Stimulated activated CD8-positive, alpha-beta memory T cell treated with anti-CD3 and anti-CD28 coated beads, Interleukin-15, amount 100 ng/mL, for 48 hours (primary cell): ENCODE measurements at regions not wholly inside any gene's neighbourhood (a gene's known extent, or its start where the extent isn't known, plus 50 kb on each side); places are given as distances from the start of the nearest gene placed in this dataset.
"Not testable (repeated sequence)": the region's sequence is repeated elsewhere in the genome, so short reads cannot be mapped to it uniquely, and the experiment has no call there.

Source experiments
- DNase-seq, 2 donors: peaks; one replicate each; pipeline ENCODE4 v3.0.0-alpha.2; 2020; ENCODE audit warnings: low read depth in 2 of 2

GRCh38 chr18:38805256-38805655 lies 1239.7 kb upstream of the CELF4 start:
- no peak for DNase-seq

DNA sequence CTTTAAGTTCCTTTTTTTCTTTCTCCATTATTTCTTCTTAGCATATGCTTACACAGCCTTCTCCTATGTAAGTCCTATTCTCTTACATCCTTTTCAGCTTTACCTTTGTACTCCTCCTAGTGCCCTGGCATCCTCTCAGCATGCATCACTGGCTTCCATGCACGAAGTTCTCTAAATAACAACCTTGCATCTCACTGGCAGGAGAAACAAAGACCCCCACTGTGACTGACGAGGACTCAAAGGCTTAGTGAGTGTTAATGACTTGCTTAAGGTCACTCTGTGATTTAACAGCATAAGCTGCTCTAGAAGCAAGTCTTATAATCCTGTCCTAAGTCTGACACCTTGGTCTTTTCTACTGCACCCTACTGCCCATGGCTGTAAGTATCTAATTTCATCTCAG lies 1236.0 kb upstream of the CELF4 start:
- DNase-seq, result no peak

DNA sequence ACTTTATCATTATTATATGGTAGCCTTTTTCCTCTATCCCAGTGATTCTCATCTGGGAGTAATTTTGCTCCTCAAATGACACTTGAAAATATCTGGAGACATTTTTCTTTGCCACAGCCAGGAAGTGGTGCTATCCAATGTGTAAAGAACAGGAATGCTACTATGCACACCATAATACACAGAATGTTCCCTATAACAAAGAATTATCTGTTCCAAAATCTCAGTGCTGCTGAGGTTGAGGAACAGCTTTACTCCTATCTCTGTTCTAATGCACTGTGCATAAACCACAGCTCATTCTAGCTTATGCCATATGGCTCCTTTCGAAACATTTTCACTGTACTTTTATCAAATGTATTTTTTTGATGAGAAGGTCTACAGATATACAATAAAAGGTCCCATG lies 1231.2 kb upstream of the CELF4 start:
- DNase-seq, result no peak

DNA sequence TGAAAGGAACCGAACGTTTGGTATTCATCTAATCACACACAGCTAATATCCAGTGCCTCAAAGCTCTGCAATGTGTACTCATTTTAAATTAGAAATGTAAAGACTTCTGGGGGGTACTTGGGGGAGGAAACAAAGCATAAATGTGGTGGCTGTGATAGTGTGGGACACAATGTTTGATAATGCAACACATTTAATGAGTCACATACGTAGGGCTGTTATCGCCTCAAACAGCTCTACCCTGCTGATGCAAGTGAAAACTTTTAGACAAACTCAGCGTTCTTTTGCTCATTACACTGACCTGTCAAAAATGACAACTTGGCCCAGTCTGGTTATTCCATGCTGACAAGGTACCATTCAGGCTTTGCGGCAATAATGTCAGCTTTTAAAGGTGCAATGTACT lies 1227.1 kb upstream of the CELF4 start:
- DNase-seq, result no peak

DNA sequence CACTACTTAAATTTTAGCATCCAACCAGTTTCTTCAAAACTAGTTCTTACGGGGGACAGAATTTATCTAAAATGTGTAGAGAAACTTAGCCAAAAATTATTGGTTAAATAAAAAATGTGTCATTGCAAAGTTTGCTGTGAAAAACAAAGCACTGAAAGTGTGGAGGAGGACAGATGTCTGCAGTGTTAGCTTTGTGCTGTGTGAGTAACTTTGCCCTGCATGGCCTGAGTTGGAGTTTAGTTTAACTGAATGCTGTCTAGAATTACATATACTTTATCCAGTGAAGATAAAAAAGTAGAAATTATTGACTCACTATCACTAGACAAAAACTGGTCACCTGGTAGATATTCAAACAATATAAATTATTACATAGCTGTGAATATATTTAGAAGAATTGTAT lies 1225.2 kb upstream of the CELF4 start:
- DNase-seq, result no peak

- DNase-seq, result no peak
Observed at GRCh38 chr18:38790303-38790702, 1224.7 kb upstream of the CELF4 start.

DNA sequence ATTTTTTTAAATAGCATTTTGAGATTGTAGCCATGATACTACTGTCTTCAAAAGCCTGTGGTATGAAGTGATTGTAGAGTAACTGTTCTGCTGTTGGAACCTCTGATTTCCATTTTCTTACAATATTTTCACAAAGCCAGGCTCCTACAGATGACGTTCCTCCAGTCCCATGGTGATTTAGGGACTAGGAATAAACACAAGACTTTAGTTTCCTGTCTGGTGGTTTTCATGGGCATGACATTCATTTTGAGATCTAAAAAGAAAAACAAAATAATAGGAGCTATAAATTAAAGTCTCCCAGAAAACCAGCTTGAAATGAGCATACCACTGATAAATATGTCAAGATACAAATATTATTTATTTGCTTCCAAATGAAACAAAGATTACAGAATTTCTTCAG lies 1223.5 kb upstream of the CELF4 start:
- DNase-seq, result no peak

GRCh38 chr18:38786906-38787305 lies 1221.3 kb upstream of the CELF4 start:
- DNase-seq, result no peak

GRCh38 chr18:38771620-38772019 lies 1206.0 kb upstream of the CELF4 start:
- DNase-seq, result not testable (repeated sequence)

GRCh38 chr18:38768504-38768903 lies 1202.9 kb upstream of the CELF4 start:
- no peak for DNase-seq

DNA sequence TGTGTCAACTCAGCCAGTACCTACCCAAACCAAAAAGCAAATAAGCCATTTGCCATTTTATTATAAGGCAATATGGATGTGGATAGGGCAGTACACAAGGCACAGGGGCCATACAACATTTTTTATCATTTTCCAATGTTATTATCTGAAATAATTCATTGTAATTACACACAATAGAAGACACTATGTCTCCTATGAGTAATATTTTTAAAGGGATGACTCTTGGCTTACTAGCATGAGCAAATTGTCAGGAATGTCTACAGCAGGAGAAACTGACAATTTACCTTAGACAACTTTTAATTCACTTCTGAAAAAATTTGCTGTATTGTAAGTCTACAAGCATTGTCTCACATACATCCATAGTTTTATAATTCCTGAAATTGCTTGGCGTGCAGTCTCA lies 1193.9 kb upstream of the CELF4 start:
- no peak for DNase-seq

DNA sequence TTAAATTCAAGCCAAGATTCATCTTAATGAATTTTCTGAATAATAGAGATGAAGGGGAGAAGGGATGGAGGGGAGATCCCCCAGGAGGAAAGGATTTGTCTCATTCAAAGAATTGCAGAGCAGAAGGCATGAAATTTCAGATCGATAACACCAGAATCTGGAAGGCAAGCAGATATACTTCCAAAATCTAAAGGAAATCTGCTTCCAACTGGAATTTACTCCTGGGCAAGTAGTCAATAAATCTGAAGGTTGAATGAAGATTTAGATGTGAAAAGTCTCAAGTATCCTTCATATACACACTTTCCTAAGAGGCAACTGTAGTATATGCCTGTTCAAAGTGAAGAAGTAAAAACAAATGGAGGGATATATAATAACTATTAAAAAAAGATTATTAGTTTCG lies 1190.8 kb upstream of the CELF4 start:
- DNase-seq, result no peak

DNA sequence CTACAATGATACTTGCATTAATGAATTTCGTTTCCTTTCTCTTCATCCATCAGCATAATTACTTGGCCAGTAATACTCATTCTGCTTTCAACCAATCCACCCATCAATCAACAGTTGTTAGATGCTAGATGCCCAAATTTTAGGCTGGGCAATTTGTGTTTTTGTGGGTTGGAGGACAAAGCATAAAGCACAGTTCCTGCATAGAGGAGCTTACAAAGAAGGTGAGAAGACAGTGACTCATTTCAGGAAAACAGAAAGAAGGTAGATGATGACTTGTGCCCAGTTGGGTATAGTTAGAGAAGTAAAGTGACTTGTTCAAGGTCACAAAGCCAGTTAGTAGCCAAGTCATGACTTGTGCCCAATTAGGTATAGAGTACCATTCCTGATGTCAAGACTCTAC lies 1186.8 kb upstream of the CELF4 start:
- DNase-seq, result no peak

DNA sequence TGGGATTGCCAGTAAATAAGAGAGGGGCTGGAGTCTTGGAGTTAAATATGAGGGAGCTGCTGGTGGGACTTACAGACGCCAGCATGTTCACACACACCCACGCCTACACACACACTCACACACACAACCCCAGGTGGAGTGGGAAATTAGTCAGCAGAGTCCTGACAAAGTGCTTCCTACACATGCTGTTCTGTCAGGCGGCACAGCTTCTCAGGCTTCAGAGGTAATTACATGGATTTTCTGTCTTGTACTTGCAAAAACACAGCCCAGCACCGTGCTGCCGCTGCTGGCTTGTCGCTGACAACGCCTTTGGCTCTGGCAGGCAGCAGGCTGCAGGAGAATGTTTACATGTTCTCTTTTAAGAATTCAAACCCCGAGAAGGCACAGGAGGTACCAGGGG lies 1186.3 kb upstream of the CELF4 start:
- DNase-seq, result no peak

- DNase-seq, result no peak
Observed at GRCh38 chr18:38751211-38751610, 1185.6 kb upstream of the CELF4 start.

DNA sequence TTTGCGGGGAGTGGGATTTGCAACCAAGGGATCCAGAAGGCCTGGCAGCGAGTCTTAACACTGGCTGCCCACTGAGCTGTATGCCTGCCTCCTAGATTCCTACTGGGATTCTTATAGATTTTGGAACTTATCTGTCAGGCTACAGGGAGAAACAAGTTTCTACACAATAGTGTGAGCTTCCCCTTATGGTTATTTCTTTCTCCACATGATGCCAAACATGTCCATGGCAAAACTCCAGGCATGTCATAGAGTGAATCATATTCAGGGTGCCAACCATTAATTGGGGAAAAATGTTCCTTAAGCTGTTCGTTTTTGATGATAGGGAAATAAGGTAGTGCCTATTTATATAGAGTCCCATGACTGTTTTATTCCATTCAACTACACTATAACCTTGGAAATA lies 1185.2 kb upstream of the CELF4 start:
- DNase-seq, result no peak

- DNase-seq, result no peak
Observed at GRCh38 chr18:38747153-38747552, 1181.6 kb upstream of the CELF4 start.

- DNase-seq, result not testable (repeated sequence)
Observed at GRCh38 chr18:38720181-38720580, 1154.6 kb upstream of the CELF4 start.

DNA sequence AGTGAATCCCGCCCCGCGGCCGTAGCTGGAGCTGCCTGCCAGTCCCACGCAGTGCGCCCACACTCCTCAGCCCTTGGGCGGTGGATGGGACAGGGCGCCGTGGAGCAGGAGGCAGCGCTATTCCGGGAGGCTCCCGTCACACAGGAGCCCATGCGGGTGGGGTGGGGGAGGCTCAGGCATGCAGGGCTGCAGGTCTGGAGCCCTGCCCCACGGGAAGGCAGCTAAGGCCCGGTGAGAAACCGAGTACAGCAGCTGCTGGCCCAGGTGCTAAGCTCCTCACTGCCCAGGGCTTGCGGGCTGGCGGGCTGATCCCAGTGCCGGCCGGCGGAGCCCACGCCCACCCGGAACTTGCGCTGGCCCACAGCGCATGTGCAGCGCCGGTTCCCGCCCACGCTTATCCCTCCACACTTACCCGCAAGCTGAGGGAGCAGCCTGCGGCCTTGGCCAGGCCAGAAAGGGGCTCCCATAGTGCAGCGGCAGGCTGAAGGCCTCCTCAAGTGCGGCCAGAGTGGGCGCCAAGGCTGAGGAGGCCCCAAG lies 1152.8 kb upstream of the CELF4 start:
- DNase-seq, result no peak

DNA sequence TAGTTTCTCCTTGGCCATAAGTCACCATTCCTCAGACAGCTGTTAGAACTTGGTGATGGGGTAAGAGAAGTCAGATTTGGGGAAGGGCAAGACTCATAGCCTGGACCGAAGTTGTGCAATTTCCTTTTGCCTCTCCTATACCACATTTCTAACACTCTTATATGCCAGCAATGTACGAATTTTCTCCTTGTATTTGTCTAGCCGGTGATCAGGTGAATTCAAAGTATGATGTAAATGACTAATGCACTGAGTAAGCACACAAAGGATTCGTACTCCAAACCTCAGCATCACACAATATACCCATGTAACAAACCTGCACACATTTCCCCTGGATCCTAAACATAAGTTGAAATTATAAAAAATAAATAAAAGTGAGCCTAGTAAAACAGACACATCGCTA lies 1143.5 kb upstream of the CELF4 start:
- no peak for DNase-seq

- DNase-seq, result no peak
Observed at GRCh38 chr18:38706373-38706772, 1140.8 kb upstream of the CELF4 start.

- no peak for DNase-seq
Observed at GRCh38 chr18:38698088-38698487, 1132.5 kb upstream of the CELF4 start.

DNA sequence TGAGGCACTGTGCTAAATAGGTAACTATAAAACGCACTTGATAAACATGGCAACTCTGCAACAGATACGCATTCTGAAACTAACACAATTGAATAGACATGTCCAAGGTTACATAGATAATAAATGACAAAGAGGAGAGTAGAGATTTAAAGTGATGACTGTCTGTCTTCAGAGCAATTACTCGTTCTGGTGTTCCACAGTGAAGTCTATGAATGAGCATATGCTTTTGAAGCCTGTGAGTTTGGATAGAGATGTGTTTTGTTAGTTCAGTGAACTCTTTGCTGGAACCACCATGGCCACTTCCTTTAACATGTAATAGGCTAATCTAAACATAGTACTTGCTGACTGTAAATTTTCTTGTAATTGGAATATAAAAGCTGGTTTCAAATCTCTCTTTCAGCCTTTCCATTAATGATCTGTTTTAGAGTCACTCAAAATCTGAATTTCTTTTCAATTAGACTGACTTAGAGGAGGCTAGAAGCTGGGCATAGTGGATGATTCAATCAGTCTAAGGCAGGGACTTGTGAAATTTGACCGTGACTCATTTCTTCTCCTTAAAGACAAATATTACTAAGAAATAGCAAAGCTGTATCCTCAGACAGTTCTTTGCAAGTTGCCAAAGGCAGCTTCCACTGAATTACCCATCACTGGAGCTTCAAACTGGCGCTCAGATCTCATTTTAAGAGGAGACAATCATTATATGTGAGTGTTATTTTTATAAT lies 1130.1 kb upstream of the CELF4 start:
- no peak for DNase-seq

- no peak for DNase-seq
Observed at GRCh38 chr18:38693104-38693503, 1127.5 kb upstream of the CELF4 start.
